ENCODE measurements at regions not wholly inside any gene's neighbourhood (a gene's known extent, or its start where the extent isn't known, plus 50 kb on each side); places are given as distances from the start of the nearest gene placed in this dataset.

DNA sequence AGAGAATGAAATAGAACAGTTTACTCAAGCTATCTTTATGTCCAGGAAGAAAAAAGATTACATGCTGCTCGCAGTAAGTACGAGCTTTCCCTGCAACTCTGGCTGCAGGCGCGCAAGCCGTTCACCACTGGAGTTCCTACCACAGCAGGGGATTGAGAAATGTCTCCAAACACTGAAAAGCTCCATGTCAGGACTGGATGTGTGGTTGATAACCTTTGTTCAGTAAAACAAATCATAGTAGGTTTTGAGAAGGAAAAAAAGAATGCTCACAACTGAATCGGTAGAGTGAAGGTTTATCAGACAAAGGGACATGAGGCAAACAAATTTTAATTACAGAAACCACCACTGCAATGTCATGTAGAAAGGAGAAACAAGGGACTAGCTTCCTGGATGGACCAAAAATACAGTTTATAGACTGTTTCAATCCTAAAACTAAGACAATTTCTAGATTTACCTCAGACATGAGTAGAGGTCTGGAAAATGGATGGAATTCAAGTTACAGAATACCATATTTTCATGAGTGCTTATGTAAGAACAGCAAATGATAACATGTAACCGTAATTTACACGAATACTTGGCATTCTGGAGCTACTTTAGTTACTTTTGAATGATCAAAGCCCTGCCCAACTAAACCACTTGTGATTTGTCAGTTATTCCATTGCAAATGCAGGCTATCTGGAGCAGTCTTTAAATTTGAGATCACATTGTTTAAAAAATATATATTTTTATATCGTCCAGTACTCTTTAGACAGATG lies 471.1 kb downstream of the SHQ1 start:
- no peak for DNase-seq (ENCODE audit: low read depth in 2 of 2)

DNA sequence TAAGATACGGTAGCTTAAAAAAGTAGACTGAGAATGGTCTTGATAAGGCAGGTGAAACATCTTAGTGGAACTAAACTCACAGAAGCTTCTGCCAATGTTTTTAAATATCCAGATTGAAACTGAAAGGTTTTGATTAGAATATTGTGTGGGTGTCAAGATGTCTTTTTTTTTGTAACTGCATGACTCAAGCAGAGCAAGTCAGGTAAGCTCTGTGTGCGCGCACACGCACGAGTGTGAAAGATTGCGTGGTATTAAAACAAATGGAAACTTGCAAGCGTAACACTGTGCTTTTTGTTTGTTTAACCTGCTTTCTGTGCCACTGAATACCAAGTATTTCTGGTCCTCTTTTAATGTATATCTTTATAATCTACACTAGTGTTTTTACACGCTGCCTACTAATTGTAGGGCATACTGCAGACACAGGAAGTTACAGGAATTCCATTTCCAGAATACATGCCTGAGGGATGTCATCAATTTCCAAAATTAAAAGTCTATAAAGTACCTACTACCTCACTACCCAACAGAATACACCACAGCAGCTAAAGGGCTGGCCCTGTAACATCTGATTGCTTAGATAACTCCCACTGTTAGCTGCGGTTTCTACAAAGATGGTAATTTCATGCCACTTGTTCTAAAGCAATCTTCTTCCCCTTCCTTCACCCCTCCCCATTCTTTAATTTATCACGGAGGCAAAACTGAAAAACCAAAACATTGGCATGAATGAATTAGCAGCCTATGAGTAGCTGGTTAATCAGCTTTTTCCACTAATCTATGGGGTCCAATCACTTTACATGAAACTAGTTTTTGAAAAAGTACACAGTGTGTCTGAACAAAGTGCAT lies 472.8 kb downstream of the SHQ1 start:
- no peak for DNase-seq (ENCODE audit: low read depth in 2 of 2)

DNA sequence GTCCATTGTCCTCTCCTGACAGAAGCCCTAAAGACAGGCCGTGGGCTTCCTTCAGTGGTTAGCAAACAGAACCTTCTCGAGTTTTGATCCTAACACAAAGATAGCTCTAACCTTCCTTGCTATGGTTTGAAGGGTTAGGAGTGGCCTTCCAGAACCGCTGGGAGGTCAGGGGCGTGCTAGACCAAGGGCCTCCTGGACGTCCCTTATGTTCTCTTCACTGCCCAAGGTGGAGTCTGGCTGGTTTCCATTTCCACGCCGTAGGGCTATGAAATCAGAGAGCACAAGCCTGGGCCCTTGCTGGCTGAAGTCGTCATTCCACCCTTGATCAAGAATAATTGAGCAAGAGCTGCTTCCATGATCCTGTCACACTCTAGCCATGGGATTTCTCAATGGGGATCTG lies 475.1 kb downstream of the SHQ1 start:
- no peak for DNase-seq (ENCODE audit: low read depth in 2 of 2)

GRCh38 chr3:72372161-72372560 lies 476.1 kb downstream of the SHQ1 start:
- no peak for DNase-seq (ENCODE audit: low read depth in 2 of 2)

- DNase-seq (ENCODE audit: low read depth in 2 of 2), result no peak
Observed at GRCh38 chr3:72371431-72371830, 476.8 kb downstream of the SHQ1 start.

GRCh38 chr3:72370947-72371346 lies 477.3 kb downstream of the SHQ1 start:
- DNase-seq (ENCODE audit: low read depth in 2 of 2), result no peak

- no peak for DNase-seq (ENCODE audit: low read depth in 2 of 2)
Observed at GRCh38 chr3:72369681-72370080, 478.6 kb downstream of the SHQ1 start.

DNA sequence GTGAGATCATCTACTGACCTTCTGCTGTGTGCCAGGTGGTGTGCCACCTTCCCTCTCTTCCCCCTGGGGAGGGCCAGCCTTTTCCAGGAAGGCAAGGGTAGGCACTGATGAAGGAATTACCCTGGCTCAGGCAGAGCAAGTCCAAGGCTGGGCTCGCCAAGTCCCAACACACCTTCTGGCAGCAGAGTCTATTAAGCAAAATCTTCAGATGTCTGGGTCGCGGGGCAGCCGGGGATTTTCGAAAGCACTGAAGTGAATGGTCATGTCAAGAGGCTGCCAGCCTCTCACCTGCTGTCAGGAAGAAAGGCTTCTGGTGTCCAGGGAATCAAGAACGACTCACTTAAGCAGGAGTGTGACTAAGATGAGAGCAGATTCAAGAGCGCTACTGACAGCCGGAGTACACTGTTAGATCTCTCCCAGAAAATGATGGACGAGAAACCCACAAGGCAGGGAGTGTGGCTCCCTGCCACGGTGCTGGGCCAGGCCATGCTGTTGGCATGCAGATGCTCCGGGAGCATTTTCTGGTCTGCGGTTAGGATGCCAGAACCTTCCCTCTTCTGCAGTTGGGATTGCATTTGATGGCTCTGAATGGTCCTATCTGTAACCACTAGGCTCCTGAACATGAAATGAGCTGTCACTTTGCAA lies 479.8 kb downstream of the SHQ1 start:
- no peak for DNase-seq (ENCODE audit: low read depth in 2 of 2)

- DNase-seq (ENCODE audit: low read depth in 2 of 2), result no peak
Observed at GRCh38 chr3:72361990-72362389, 486.3 kb downstream of the SHQ1 start.

GRCh38 chr3:72359743-72360142 lies 488.5 kb downstream of the SHQ1 start:
- no peak for DNase-seq (ENCODE audit: low read depth in 2 of 2)

GRCh38 chr3:72355168-72355567 lies 493.1 kb downstream of the SHQ1 start:
- no peak for DNase-seq (ENCODE audit: low read depth in 2 of 2)

DNA sequence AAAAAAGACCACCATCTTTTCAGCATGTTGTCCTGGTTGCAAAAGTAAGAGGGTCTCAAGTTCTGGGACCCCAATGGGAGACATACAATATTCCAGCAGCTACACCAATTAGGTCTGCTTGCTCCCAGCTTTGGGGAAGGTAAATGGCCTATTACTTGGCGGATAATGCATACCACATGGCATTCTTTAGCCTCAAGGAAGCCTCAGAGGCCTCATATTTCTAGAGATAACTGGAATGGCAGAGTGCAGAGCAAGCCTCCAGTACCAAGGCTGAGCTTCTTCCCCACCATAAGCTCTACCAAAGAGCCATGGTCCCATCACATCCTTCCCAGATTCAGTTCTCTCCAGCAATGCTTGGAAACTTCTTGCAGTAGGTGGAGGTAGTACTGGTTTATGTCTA lies 493.8 kb downstream of the SHQ1 start:
- no peak for DNase-seq (ENCODE audit: low read depth in 2 of 2)

DNA sequence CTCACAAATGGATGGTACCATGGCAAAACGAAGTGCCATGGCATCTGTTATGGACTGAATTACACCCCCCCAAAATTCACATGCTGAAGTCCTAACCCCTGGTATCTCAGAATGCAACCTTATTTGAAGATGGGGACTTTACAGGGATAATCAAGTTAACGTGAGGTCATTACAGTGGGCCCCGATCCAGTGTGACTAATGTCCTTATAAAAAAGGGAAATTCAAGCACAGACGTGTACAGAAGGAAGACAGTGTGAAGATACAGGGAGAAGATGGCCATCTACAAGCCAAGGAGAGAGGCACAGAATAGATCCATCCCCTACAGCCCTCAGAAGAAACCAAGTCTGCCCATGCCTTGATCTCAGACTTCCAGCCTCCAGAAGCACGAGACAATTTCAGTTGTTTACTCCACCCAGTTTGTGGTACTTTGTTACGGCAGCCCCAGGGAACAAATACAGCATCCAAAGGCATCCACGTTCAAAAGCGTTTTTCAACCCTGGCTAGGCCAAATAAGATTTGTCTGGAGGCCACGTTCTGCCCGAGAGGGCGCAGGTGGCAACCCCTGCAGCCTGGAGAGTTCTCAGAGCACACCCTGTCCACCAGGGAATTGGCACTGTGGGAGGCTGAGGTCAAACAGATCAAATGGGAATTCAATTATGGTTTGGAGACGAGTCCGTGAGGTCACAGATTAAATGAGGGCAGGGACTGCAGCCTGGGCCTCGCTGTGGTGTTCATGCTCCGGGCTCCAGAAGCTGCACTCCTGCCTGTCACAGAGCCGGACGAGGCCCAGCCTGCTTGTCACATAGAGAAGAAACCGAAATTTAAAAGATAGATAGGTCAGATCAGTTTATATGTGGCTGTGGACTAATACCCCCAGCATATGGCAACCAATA lies 494.8 kb downstream of the SHQ1 start:
- no peak for DNase-seq (ENCODE audit: low read depth in 2 of 2)

GRCh38 chr3:72352176-72352575 lies 496.1 kb downstream of the SHQ1 start:
- DNase-seq (ENCODE audit: low read depth in 2 of 2), result no peak

- no peak for DNase-seq (ENCODE audit: low read depth in 2 of 2)
Observed at GRCh38 chr3:72351536-72351935, 496.7 kb downstream of the SHQ1 start.

- DNase-seq (ENCODE audit: low read depth in 2 of 2), result no peak
Observed at GRCh38 chr3:72350761-72351505, 497.3 kb downstream of the SHQ1 start.

GRCh38 chr3:72348357-72348756 lies 499.9 kb downstream of the SHQ1 start:
- no peak for DNase-seq (ENCODE audit: low read depth in 2 of 2)

DNA sequence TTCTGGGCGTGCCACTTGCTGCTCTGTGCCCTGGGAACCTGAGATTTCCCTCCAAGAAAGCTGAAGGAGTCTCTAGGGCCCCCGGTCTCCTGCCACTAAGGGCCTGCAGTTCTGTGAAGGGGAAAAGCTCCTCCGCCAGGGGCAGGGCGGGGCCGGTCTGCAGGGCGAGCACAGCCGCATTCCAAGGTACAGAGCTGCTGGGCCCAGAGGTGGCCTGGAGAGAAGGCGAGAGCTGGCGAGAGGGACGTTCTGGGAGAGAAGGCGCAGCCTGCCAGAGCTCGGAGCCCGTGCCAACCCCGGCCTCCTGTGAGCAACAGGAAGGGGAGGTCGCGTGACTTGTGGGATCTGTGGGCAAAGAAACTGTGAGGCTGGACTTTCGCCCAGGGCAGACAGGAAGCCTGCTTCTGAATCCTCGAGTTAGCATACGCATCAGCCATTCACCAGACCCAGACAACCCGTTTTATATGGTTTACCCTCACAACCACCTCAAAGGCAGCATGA lies 500.4 kb downstream of the SHQ1 start:
- DNase-seq (ENCODE audit: low read depth in 2 of 2), result peak in 1 of 2 donors; percentile 23

DNA sequence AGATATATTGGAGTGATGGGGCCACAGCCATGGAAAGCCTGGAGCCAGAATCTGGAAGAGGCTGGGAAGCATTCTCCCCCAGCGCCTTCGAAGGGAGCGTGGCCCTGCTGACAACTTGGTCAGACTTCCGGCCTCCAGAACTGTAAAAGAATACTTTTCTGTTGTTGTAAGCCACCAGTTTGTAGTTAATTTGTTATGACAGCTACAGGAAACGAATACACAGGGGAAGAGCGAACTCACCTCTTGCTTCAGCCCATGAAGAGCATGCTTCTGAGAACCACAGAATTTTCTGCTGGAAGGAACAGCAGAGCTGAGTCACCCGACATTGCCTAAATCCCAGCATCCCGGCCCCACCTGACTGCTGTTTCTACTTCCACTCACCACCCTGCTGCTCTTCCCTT lies 501.7 kb downstream of the SHQ1 start:
- no peak for DNase-seq (ENCODE audit: low read depth in 2 of 2)

- DNase-seq (ENCODE audit: low read depth in 2 of 2), result no peak
Observed at GRCh38 chr3:72345980-72346379, 502.3 kb downstream of the SHQ1 start.

All from stimulated activated CD8-positive, alpha-beta memory T cell treated with anti-CD3 and anti-CD28 coated beads, Interleukin-7, amount 100 ng/mL, for 1 hour (primary cell).